ENCODE measurements at regions not wholly inside any gene's neighbourhood (a gene's known extent, or its start where the extent isn't known, plus 50 kb on each side); places are given as distances from the start of the nearest gene placed in this dataset.
"Not testable (repeated sequence)": the region's sequence is repeated elsewhere in the genome, so short reads cannot be mapped to it uniquely, and the experiment has no call there.

DNA sequence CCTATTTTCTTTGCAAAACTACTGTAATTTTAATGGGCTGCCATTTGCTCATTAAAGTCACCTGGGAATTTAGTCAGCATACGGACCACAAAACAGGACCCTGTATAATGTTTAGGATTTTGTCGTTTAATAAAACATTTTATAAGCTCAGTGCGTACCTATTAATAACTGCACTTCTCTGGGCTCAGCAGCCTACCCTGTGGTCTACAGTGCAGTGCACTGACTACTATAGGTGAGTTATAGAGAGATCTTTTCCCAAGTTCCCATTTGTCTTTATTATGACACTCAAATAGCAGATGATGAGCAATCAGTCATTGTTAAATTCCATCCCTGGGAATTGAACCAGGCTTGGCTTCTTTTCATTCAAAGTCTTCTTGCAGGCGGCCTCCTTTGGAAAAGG lies 433.4 kb upstream of the NFE2L3 start:
- DNase-seq (ENCODE audit: low spot score), result no peak

- no peak for DNase-seq (ENCODE audit: low spot score)
Measured at GRCh38 chr7:25719190-25719896, 432.7 kb upstream of the NFE2L3 start.

DNA sequence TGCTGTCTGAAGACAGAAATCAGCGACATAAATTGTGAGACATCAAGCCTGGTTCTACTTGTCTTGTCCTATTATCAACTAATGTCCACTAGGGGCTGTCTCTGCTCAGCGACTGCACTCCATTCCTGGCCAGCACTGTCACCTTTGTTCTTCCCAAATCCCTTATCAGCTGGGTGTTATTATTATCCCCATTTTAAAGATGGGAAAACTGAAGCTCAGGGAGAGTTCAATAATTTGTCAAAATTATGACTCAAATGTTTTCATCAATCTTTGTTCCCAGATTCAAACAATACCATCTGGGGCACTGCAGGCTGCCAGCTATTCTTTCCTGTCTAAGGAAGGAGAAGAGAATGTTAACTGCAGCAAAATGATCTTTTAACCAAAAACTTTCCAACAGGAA lies 431.6 kb upstream of the NFE2L3 start:
- DNase-seq (ENCODE audit: low spot score), result no peak

DNA sequence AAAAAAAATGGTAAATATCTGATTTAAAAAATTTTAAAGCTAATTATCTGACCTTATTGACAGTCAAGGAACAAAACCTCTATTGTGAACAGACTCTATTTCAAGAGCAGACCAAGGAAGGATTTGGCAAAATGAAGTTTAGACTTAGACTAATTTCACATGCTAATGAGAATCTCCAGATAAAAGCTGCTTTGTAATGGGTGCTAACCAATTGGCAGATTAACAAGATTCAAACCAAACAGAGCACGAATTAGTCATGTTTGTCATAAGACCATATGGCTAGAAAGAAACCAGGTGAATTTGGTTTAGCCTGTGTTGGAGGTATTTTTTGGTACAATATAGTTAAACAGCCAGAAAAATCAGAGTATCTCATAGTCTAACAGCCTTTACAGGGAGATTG lies 429.1 kb upstream of the NFE2L3 start:
- DNase-seq (ENCODE audit: low spot score), result no peak

DNA sequence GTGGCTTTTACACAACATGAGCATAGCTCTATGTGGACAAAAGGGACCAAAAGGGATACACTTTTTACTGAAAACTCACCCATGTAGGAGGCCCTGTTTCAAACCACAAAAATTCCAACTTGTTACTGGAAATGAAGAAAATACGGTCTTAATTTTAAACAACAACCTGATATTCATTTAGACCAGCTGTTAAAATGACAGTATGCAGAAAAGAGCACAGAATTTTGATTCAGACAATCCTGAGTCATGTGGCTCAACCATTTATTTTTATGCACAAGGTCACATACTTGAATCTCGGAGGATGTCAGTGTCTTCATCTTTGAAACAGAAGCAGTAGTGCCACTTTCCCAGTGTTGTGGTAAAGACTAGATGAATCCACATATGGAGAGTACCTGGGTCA lies 426.5 kb upstream of the NFE2L3 start:
- no peak for DNase-seq (ENCODE audit: low spot score)

- no peak for DNase-seq (ENCODE audit: low spot score)
Measured at GRCh38 chr7:25726170-25726780, 425.7 kb upstream of the NFE2L3 start.

DNA sequence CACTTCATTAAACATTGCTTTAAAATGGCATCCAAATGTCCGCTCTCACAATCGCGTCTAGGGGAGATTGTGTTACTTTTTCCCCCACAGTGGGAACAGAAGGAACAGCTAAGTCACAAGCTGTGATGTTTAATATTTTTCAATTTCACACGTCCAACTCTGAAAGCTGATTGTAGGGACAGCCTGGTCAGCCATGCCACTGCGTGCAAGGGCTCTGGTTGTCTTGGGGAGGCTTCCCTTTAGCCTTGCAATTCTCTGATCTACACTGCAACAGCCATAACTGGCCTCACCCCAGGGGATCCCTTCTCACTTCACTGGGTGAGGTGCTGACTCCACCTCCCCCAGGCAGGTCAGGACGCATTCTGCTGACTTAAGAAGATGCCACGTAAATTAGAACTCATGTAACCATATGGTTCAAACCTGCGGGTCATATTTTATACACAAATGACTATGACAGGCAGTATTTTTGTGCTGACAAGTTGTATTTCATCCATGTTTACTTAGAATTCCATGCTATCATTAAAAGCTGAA lies 425.2 kb upstream of the NFE2L3 start:
- no peak for DNase-seq (ENCODE audit: low spot score)

DNA sequence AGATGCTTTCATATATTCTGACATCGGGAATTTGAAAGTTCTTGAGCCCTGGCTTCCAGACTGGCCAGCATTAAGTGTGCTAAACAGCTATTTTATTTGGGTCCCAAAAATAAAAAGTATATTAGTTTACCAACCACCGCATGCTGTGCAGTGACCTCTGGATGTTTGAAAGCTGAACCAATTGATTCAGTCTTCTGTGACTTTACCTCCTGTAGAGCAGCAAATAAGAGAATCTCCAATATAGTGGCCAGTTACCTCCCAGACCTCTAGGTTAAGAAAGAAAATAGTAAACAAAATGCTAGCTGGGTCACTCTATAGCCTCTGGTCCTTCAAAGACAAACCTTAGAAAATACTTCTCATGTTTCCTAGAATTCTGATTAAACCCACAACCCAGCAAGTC lies 424.6 kb upstream of the NFE2L3 start:
- DNase-seq (ENCODE audit: low spot score), result no peak

DNA sequence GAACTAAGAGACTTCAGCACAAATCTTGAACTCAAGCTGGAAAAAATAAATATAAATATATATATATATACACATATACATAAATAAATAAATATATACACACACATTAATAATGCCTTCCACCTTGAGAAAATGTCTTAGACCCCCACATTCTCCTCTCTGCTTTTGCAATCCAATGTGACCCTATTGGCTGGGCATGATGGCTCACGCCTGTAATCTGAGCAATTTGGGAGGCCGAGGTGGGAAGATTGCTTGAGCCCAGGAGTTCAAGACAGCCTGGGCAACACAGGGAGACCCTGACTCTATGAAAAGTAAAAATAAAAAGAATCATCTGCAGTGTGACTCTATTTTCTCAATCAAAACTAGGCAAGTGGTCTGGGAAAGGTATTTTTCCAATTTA lies 424.1 kb upstream of the NFE2L3 start:
- no peak for DNase-seq (ENCODE audit: low spot score)

GRCh38 chr7:25731068-25731845 lies 420.7 kb upstream of the NFE2L3 start:
- no peak for DNase-seq (ENCODE audit: low spot score)

- DNase-seq (ENCODE audit: low spot score), result no peak
Measured at GRCh38 chr7:25731846-25732245, 420.2 kb upstream of the NFE2L3 start.

DNA sequence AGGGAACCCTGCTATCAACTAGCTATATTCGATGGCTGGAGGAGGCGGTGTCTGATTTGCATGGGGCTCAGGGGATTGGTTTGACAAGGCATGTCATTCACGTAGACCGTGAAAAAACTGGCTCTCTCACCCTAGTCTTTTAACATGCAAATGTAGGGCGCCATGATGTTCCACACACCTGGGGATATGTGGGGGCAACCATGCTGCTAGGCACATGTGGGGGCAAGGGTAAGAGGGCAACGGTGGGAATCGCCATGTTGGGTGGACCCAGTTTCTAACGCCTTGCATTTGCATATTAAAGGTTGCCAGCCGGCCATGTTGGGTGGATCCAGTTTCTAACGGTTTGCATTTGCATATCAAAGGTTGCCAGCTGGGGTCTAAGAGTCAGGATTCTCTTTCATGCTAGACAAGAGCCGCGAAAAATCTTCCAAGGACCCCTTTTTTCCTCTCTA lies 419.2 kb upstream of the NFE2L3 start:
- DNase-seq (ENCODE audit: low spot score), result no peak

GRCh38 chr7:25735674-25736242 lies 416.2 kb upstream of the NFE2L3 start:
- DNase-seq (ENCODE audit: low spot score), result no peak

GRCh38 chr7:25738528-25738927 lies 413.5 kb upstream of the NFE2L3 start:
- no peak for DNase-seq (ENCODE audit: low spot score)

GRCh38 chr7:25739143-25739542 lies 412.9 kb upstream of the NFE2L3 start:
- no peak for DNase-seq (ENCODE audit: low spot score)

DNA sequence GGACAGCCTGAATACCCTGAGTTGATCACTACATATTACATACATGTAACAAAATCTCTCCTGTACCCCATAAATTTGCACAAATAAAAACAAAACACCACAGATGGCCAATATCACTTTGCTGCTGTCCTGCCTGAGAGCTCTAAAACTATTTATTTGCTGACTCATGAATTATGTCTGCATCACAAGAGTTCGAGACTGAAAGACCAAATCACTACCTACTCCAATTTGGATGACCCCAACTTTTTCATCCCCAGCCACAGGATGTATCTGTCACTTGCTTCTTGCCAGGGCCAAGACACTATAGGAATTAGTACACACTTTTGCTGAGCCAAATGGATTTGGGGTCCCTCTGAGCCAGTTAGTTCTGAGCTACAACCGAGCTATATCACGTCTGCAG lies 409.7 kb upstream of the NFE2L3 start:
- DNase-seq (ENCODE audit: low spot score), result no peak

DNA sequence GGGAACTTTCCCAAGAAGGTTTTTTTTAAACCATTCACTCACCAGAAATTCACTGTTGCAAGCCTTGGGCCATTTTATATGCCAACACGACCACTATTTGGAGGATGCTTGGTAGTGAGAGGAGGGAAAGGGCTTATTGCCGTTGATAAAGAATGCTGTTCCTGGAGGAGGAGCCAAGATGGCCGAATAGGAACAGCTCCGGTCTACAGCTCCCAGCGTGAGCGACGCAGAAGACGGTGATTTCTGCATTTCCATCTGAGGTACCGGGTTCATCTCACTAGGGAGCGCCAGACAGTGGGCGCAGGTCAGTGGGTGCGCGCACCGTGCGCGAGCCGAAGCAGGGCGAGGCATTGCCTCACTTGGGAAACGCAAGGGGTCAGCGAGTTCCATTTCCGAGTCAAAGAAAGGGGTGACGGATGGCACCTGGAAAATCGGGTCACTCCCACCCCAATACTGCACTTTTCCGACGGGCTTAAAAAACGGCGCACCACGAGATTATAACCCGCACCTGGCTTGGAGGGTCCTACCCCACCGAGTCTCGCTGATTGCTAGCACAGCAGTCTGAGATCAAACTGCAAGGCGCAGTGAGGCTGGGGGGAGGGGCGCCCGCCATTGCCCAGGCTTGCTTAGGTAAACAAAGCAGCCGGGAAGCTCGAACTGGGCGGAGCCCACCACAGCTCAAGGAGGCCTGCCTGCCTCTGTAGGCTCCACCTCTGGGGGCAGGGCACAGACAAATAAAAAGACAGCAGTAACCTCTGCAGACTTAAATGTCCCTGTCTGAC lies 408.1 kb upstream of the NFE2L3 start:
- DNase-seq (ENCODE audit: low spot score), result not testable (repeated sequence)

DNA sequence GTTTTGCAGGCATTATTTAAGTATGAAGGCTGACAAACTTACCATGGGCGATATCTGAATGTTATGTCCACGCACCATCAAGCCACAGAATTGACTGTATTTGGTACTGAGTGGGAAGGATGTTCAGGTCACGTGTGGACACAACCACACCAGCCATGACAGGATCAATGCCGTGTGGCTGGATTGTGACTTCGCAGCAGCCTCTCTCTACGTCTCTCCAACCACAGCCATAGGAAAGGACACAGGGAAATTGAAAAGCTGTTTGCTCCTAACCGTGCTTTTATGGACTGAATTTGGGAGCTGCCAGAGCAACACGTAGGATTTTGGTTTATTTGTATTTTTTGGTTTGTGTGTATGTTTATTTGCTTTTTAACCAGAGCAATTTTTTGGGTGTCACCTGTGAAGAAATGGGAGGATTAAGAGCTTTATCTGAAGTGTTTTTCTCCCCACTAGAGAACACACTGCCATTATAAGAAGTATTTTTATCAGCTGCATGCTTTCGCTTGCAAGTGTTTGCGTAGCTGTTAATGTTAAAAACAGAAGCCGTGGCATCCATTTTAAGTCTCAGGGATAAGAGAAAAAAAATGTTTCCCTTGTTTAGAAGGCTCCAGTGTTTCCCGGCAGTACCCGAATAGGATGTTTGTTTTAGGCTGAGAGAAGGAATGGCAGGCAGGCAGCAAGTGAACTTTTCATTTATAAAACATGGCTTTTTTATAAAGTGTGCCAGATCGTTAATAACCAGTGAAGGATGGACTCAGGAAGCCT lies 401.1 kb upstream of the NFE2L3 start:
- DNase-seq (ENCODE audit: low spot score), result no peak

GRCh38 chr7:25752154-25752553 lies 399.8 kb upstream of the NFE2L3 start:
- no peak for DNase-seq (ENCODE audit: low spot score)

GRCh38 chr7:25752967-25753791 lies 398.8 kb upstream of the NFE2L3 start:
- DNase-seq (ENCODE audit: low spot score), result no peak

All from germinal center (tissue), 1 donor.